Right lobe of liver (tissue), 6 donors: ENCODE measurements at regions not wholly inside any gene's neighbourhood (a gene's known extent, or its start where the extent isn't known, plus 50 kb on each side); places are given as distances from the start of the nearest gene placed in this dataset.

Source experiments
- ATAC-seq, 4 donors: fragments of 200-7000 bp; cut with Tn5 transposase; one replicate each; pipeline ENCODE4 v1.9.1; 2020; ENCODE audit warnings: mild to moderate bottlenecking in 4 of 4, moderate library complexity in 4 of 4
- DNase-seq, 3 donors: peaks; one replicate each; pipeline ENCODE4 v3.0.0-alpha.2; 2020
- H3K27ac ChIP-seq, 3 donors: fragments of 200-600 bp; one replicate each; pipeline ENCODE4 v1.8.0; 2022
- H3K27me3 ChIP-seq, 2 donors: fragments of 200-600 bp; one replicate each; pipeline ENCODE4 v1.8.0; 2022
- H3K36me3 ChIP-seq, 4 donors: fragments of 200-600 bp; sonication (generic) in 1 of 4; one replicate each; pipeline versions ENCODE4 v1.5.1 to v1.8.0; 2017 to 2022; ENCODE audit warnings: control low read depth in 1 of 4
- H3K4me1 ChIP-seq, 4 donors: fragments of 200-600 bp; sonication (generic) in 1 of 4; one replicate each; pipeline versions ENCODE4 v1.5.1 to v1.8.0; 2017 to 2022; ENCODE audit warnings: control low read depth in 1 of 4
- H3K4me3 ChIP-seq, 3 donors: fragments of 200-600 bp; one replicate each; pipeline ENCODE4 v1.8.0; 2022
- H3K9me3 ChIP-seq, 4 donors: fragments of 200-600 bp; sonication (generic) in 1 of 4; one replicate each; pipeline versions ENCODE4 v1.5.1 to v1.8.0; 2017 to 2022; ENCODE audit warnings: control low read depth in 1 of 4
- POLR2A ChIP-seq: fragments of 450-650 bp; IDR thresholded peaks from one replicate; pipeline ENCODE4 v1.6.1; 2017; ENCODE audit warnings: antibody characterized with exemption, mild to moderate bottlenecking
- WGBS: methylation state at CpG from one replicate; pipeline ENCODE4 v1.1.6; 2018; ENCODE audit warnings: low coverage, low lambda C conversion rate; ENCODE audit not compliant: insufficient coverage; ENCODE audit errors: missing lambda C conversion rate; 5-methylcytosine and 5-hydroxymethylcytosine counted together
- intact Hi-C, 2 donors: fragments of 100-400 bp; cut with DNase I; formaldehyde crosslinking; loops; one replicate each; pipeline versions ENCODE4 v1.11.2 to v1.14.1; 2022
- TF ChIP-seq, protein P1 (sequence below), 4 donors: fragments of 200-600 bp in 3 of 4; fragments of 450-650 bp in 1 of 4; IDR thresholded peaks; one replicate each; pipeline versions ENCODE4 v1.5.1 to v1.8.0; 2016 to 2022; ENCODE audit warnings: antibody characterized with exemption in 4 of 4, mild to moderate bottlenecking in 2 of 4
- donor health status: DM: no; HTN: yes; CAD: no.
- donor health status: DM: no; HTN: no; CAD: no.
- donor health status: DM: no; HTN: no; CAD: no.
- donor health status: DM: no; HTN: yes; CAD: no.
- donor health status: DM: no; HTN: yes; CAD: no.

DNA sequence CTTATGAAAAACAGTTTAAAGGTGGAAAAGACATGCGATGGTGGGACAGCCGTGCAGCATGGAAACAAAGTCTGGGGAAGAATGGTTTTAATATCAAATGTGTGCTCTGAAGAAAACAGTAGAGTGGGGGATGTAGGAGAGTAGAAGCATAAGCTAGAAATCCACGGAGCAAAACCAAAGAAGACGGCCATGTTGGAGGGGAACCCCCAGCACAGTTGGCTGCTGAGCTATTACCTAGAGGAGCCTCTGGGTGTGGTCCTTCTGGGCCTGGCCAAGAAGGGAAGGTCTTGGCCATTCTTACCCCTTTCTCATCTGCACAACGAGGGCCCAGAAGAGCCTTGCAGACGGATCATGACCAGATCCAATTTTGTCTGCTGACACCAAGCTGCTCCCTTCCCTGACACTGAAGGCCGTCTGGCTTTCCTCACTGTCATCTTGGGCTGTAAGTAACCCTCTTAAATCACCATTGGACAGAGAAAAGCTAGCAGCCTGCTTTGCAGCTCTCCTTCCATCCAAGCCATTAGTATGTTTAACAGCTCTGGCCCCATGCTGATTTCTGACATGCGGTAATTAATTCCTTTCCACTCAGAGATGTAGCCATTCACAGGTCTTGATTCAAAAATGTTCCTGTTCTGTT lies 189.5 kb downstream of the SEC61B start:
- H3K36me3 ChIP-seq = no peaks in the 10 kb centered on the region
- ATAC-seq (no peak), DNase-seq (no peak)
- TF ChIP-seq, protein P1, sequence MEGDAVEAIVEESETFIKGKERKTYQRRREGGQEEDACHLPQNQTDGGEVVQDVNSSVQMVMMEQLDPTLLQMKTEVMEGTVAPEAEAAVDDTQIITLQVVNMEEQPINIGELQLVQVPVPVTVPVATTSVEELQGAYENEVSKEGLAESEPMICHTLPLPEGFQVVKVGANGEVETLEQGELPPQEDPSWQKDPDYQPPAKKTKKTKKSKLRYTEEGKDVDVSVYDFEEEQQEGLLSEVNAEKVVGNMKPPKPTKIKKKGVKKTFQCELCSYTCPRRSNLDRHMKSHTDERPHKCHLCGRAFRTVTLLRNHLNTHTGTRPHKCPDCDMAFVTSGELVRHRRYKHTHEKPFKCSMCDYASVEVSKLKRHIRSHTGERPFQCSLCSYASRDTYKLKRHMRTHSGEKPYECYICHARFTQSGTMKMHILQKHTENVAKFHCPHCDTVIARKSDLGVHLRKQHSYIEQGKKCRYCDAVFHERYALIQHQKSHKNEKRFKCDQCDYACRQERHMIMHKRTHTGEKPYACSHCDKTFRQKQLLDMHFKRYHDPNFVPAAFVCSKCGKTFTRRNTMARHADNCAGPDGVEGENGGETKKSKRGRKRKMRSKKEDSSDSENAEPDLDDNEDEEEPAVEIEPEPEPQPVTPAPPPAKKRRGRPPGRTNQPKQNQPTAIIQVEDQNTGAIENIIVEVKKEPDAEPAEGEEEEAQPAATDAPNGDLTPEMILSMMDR (IDR thresholded peaks at IDR 0.05) = no peak
- TF ChIP-seq POLR2A = no peak
- no peaks in the 10 kb centered on the region for H3K9me3 ChIP-seq
- intact Hi-C loops = no loop called here
- no peaks in the 10 kb centered on the region for H3K4me1 ChIP-seq
- H3K27ac ChIP-seq = no peak overlapping the region
- H3K27me3 ChIP-seq = no peaks in the 10 kb centered on the region
- 66% methylated on average over 5 of the region's 8 CpGs for WGBS
- H3K4me3 ChIP-seq = no peak overlapping the region

GRCh38 chr9:99412606-99413005 lies 190.5 kb downstream of the SEC61B start:
- no peak for TF ChIP-seq POLR2A
- TF ChIP-seq, protein P1 (IDR thresholded peaks at IDR 0.05) = no peak
- Histone ChIP-seq H3K27me3 (no peaks in the 10 kb centered on the region), H3K9me3 (no peaks in the 10 kb centered on the region), H3K4me3 (no peak overlapping the region), H3K4me1 (no peaks in the 10 kb centered on the region), H3K27ac (no peak overlapping the region), H3K36me3 (no peaks in the 10 kb centered on the region)
- intact Hi-C loops = no loop called here
- DNase-seq = no peak
- no peak for ATAC-seq

DNA sequence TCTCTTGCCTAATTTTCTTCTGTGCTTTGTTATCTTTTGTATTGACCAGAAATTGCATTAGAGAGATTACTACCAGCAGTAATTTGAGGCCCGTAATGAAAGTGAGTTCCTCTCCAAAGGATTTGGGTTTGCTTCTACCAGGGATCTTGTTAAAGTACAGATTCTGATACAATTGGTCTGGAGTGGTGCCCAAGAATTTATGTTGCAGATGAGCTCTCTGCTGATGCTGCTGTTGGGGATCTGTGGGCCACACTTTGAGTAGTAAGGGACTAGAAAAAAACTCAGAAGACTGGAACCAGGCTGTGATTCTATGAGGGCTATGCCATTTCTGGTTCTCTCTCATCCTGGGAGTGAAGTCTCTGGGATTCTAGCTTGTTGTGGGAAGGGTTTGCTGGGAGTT lies 192.2 kb downstream of the SEC61B start:
- no peaks in the 10 kb centered on the region for H3K36me3 ChIP-seq
- WGBS = 69% methylated on average over 1 of the region's 1 CpG
- H3K4me3 ChIP-seq = no peak overlapping the region
- H3K27me3 ChIP-seq = no peaks in the 10 kb centered on the region
- H3K4me1 ChIP-seq = no peaks in the 10 kb centered on the region
- no peaks in the 10 kb centered on the region for H3K9me3 ChIP-seq
- no peak overlapping the region for H3K27ac ChIP-seq
- ATAC-seq = no peak
- DNase-seq = no peak
- TF ChIP-seq, protein P1 (IDR thresholded peaks at IDR 0.05) = no peak
- no peak for TF ChIP-seq POLR2A
- intact Hi-C loops = no loop called here

- TF ChIP-seq, protein P1 (IDR thresholded peaks at IDR 0.05) = no peak
- TF ChIP-seq POLR2A = no peak
- Histone ChIP-seq H3K27me3 (no peaks in the 10 kb centered on the region), H3K27ac (no peak overlapping the region), H3K4me1 (no peaks in the 10 kb centered on the region), H3K4me3 (no peak overlapping the region), H3K36me3 (no peaks in the 10 kb centered on the region), H3K9me3 (no peaks in the 10 kb centered on the region)
- DNase-seq (no peak), ATAC-seq (no peak)
- intact Hi-C loops = no loop called here
- WGBS = 72% methylated on average over 4 of the region's 4 CpGs
These were observed 193.5 kb downstream of the SEC61B start for GRCh38 chr9:99415606-99416005.

- intact Hi-C loops = no loop called here
- no peak overlapping the region for H3K27ac ChIP-seq
- 49% methylated on average over 2 of the region's 2 CpGs for WGBS
- no peak overlapping the region for H3K4me3 ChIP-seq
- no peaks in the 10 kb centered on the region for H3K27me3 ChIP-seq
- H3K4me1 ChIP-seq = no peaks in the 10 kb centered on the region
- no peak for TF ChIP-seq POLR2A
- TF ChIP-seq, protein P1 (IDR thresholded peaks at IDR 0.05) = no peak
- ATAC-seq = no peak
- H3K36me3 ChIP-seq = no peaks in the 10 kb centered on the region
- no peaks in the 10 kb centered on the region for H3K9me3 ChIP-seq
- no peak for DNase-seq
These were observed 193.9 kb downstream of the SEC61B start for GRCh38 chr9:99416007-99416406.
